Forelimb muscle (tissue), 1 donor: ENCODE measurements at regions not wholly inside any gene's neighbourhood (a gene's known extent, or its start where the extent isn't known, plus 50 kb on each side); places are given as distances from the start of the nearest gene placed in this dataset.
A peak's percentile ranks its signal among the peaks of the same experiment; 100 is the strongest.

Experiments used
- DNase-seq: peaks from one replicate; pipeline ENCODE4 v3.0.0-alpha.2; 2013; ENCODE audit warnings: low read depth

DNA sequence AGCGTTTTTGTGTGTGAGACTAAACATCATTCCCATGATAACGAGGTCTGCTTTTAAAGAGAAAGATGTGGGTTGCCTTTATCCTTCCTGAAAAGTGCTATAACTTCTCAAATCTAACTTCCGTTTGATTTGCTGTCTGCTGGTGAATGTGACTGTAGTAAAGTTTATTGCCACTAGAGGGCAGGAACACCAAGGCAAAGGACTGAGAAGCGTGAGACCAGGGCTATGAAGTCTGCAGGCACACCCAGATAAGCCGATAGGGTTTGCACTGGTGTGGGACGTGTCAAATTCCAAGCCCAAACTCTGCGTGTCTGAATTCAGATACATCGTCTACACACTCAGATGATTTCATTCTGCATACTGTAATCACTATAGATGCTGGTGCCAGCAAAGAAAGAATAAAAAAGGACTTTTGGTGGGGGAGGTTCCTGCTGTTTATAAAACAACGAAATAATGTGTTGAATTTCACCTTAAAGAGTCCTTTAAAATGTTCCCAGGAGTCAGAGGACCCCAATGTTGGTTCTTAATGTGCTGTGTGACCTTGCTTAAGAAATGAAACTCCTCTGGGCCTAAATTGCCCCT, 87.2 kb downstream of the PTTG1 start:
- peak; percentile 61 for DNase-seq

DNA sequence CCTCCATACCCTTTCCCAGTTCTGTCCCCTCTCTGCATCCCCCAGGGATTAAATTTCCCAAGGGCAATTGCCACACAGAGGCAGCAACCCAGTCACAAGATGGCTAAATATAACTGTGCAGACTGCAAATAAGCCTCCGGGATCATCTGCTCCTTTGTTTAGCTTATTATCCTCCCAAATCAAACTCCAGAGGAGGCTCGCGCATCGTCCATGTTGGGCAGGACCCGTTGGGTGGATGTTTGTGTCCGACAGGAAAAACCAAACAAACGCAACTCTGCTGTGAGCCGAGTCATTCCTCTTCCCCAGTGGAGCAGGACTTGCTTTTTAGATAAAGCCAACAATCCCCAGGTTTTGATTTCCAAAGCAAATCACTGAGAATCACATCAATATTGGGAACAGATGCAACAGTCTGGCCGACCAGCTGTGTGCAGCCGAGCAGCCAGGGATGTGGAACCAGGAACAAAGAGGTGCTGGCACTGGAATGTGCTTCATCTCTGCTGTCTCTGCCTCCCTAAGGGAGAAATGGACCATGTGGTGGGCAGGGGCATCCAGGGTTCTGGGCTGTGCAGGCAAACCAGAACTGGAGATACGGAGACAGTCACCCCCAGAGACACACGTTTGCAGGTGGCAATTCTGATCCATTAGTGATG, 89.8 kb downstream of the PTTG1 start:
- DNase-seq, result no peak
